Mesenchymal stem cell (in vitro differentiated cells and primary cell): ENCODE measurements at regions not wholly inside any gene's neighbourhood (a gene's known extent, or its start where the extent isn't known, plus 50 kb on each side); places are given as distances from the start of the nearest gene placed in this dataset.

ENCODE experiments used
- DNase-seq: peaks from one replicate; pipeline ENCODE4 v3.0.0-alpha.2; 2013
- H2AFZ ChIP-seq: one replicate; pipeline ENCODE4 v1.6.1; 2013; ENCODE audit warnings: low read depth, mild to moderate bottlenecking, control low read depth, inconsistent platforms, low read length, moderate library complexity
- H2AK5ac ChIP-seq: 2 replicates; pipeline ENCODE4 v1.6.1; 2013; ENCODE audit warnings: low read length, moderate library complexity, mild to moderate bottlenecking, inconsistent platforms; ENCODE audit not compliant: severe bottlenecking
- H2BK120ac ChIP-seq: one replicate; pipeline ENCODE4 v1.6.1; 2013; ENCODE audit warnings: low read depth, mild to moderate bottlenecking, inconsistent platforms, low read length, moderate library complexity
- H2BK12ac ChIP-seq, 2 experiments: one replicate each; pipeline ENCODE4 v1.6.1; 2013; ENCODE audit warnings: inconsistent platforms in 2 of 2, low read length in 2 of 2, mild to moderate bottlenecking in 2 of 2, moderate library complexity in 2 of 2, control low read depth in 1 of 2
- H2BK15ac ChIP-seq: one replicate; pipeline ENCODE4 v1.6.1; 2013; ENCODE audit warnings: mild to moderate bottlenecking, low read depth, inconsistent platforms; ENCODE audit not compliant: poor library complexity, severe bottlenecking
- H2BK5ac ChIP-seq: 2 replicates; pipeline ENCODE4 v1.6.1; 2013; ENCODE audit warnings: low read depth, mild to moderate bottlenecking, low read length, control low read depth, inconsistent platforms; ENCODE audit not compliant: poor library complexity, severe bottlenecking
- H3K14ac ChIP-seq, 2 experiments: one replicate each; pipeline ENCODE4 v1.6.1; 2013; ENCODE audit warnings: inconsistent platforms in 2 of 2, low read length in 2 of 2, control low read depth in 1 of 2, mild to moderate bottlenecking in 1 of 2, moderate library complexity in 1 of 2
- H3K18ac ChIP-seq, 2 experiments: one replicate each; pipeline ENCODE4 v1.6.1; 2013; ENCODE audit warnings: inconsistent platforms in 2 of 2, low read length in 2 of 2, control low read depth in 1 of 2, low read depth in 1 of 2, mild to moderate bottlenecking in 1 of 2
- H3K23ac ChIP-seq, 2 experiments: one replicate each; pipeline ENCODE4 v1.6.1; 2013; ENCODE audit warnings: inconsistent platforms in 2 of 2, low read length in 2 of 2, mild to moderate bottlenecking in 2 of 2, moderate library complexity in 2 of 2, control low read depth in 1 of 2
- H3K27ac ChIP-seq: 2 replicates; pipeline ENCODE4 v1.5.1; 2013; ENCODE audit warnings: mild to moderate bottlenecking, moderate library complexity, low read length, control low read depth, inconsistent platforms; ENCODE audit not compliant: poor library complexity, severe bottlenecking
- H3K27me3 ChIP-seq, 2 experiments: 2 replicates each; pipeline versions ENCODE4 v1.6.1 to v1.7.0; 2013; ENCODE audit warnings: low read length in 2 of 2, mild to moderate bottlenecking in 2 of 2, moderate library complexity in 2 of 2, control low read depth in 1 of 2, inconsistent platforms in 1 of 2; ENCODE audit not compliant: control insufficient read depth in 1 of 2, insufficient read depth in 1 of 2
- H3K36me3 ChIP-seq, 2 experiments: 2 replicates each; pipeline versions ENCODE4 v1.6.1 to v1.7.0; 2013; ENCODE audit warnings: low read length in 2 of 2, control low read depth in 1 of 2, inconsistent platforms in 1 of 2, low read depth in 1 of 2, mild to moderate bottlenecking in 1 of 2; ENCODE audit not compliant: insufficient read depth in 2 of 2, control insufficient read depth in 1 of 2
- H3K4ac ChIP-seq, 2 experiments: one replicate each; pipeline ENCODE4 v1.6.1; 2013; ENCODE audit warnings: inconsistent platforms in 2 of 2, low read length in 2 of 2, mild to moderate bottlenecking in 2 of 2, moderate library complexity in 2 of 2, control low read depth in 1 of 2, low read depth in 1 of 2
- H3K4me1 ChIP-seq: 2 replicates; pipeline ENCODE4 v1.6.1; 2013; ENCODE audit warnings: low read depth, low read length, control low read depth; ENCODE audit not compliant: control insufficient read depth, insufficient read depth
- H3K4me2 ChIP-seq: 2 replicates; pipeline ENCODE4 v1.6.1; 2013; ENCODE audit warnings: low read length, mild to moderate bottlenecking, inconsistent platforms; ENCODE audit not compliant: poor library complexity, severe bottlenecking
- H3K4me3 ChIP-seq, 2 experiments: 2 replicates each; pipeline versions ENCODE4 v1.5.1 to v1.7.0; 2013; ENCODE audit warnings: low read length in 2 of 2, mild to moderate bottlenecking in 2 of 2, control low read depth in 1 of 2, low read depth in 1 of 2; ENCODE audit not compliant: insufficient read depth in 1 of 2
- H3K79me1 ChIP-seq: replicated peaks from 2 replicates; pipeline ENCODE4 v1.6.1; 2013; ENCODE audit warnings: mild to moderate bottlenecking, control low read depth, low read length, inconsistent platforms; ENCODE audit not compliant: poor library complexity, severe bottlenecking
- H3K9ac ChIP-seq: 2 replicates; pipeline ENCODE4 v1.7.0; 2013; ENCODE audit warnings: mild to moderate bottlenecking, low read length, moderate library complexity
- H3K9me3 ChIP-seq: 2 replicates; pipeline ENCODE4 v1.7.0; 2013; ENCODE audit warnings: mild to moderate bottlenecking, low read length; ENCODE audit not compliant: control insufficient read depth
- H4K8ac ChIP-seq: one replicate; pipeline ENCODE4 v1.6.1; 2013; ENCODE audit warnings: inconsistent platforms, mild to moderate bottlenecking, low read length, moderate library complexity
- H4K91ac ChIP-seq: one replicate; pipeline ENCODE4 v1.6.1; 2013; ENCODE audit warnings: mild to moderate bottlenecking, low read length, inconsistent platforms
- WGBS: methylation state at CpG from one replicate; pipeline ENCODE4 v1.1.7; 2013; ENCODE audit warnings: mixed read lengths; 5-methylcytosine and 5-hydroxymethylcytosine counted together

GRCh38 chr10:29869593-29869992 is 189.8 kb downstream of the JCAD start:
- Histone ChIP-seq H3K4me3 (no peak overlapping the region), H4K8ac (no peak overlapping the region), H3K9ac (no peak overlapping the region), H3K27ac (no peak overlapping the region), H3K4me1 (peaks cover 5% of the 10 kb centered on the region), H3K4ac (no peak overlapping the region), H3K14ac (no peak overlapping the region), H2BK12ac (no peak overlapping the region), H4K91ac (no peak overlapping the region), H3K79me1 (no peaks in the 10 kb centered on the region), H3K23ac (no peak overlapping the region), H2BK5ac (no peak overlapping the region), H3K36me3 (no peaks in the 10 kb centered on the region), H2AFZ (no peak overlapping the region), H3K18ac (no peak overlapping the region), H3K4me2 (no peak overlapping the region), H3K27me3 (peaks cover 0 to 75% of the 10 kb centered on the region in 2 experiments), H2BK15ac (no peak overlapping the region), H2BK120ac (no peak overlapping the region), H3K9me3 (no peaks in the 10 kb centered on the region), H2AK5ac (no peak overlapping the region)
- peak; percentile 62 for DNase-seq
- 70% methylated on average over 6 of the region's 6 CpGs for WGBS

- no peak overlapping the region for H3K4me3 ChIP-seq
- peak overlapping the region; percentile 55 for H2AK5ac ChIP-seq
- no peak overlapping the region for H3K4ac ChIP-seq
- peaks cover 13% of the 10 kb centered on the region for H3K4me1 ChIP-seq
- H3K4me2 ChIP-seq = no peak overlapping the region
- no peaks in the 10 kb centered on the region for H3K79me1 ChIP-seq
- no peak overlapping the region for H2AFZ ChIP-seq
- no peak for DNase-seq
- no peaks in the 10 kb centered on the region for H3K36me3 ChIP-seq
- no peak overlapping the region for H2BK5ac ChIP-seq
- no peak overlapping the region for H2BK120ac ChIP-seq
- no peak overlapping the region for H2BK15ac ChIP-seq
- H3K27me3 ChIP-seq = peaks cover 0 to 57% of the 10 kb centered on the region in 2 experiments
- no peak overlapping the region for H2BK12ac ChIP-seq
- no peaks in the 10 kb centered on the region for H3K9me3 ChIP-seq
- peak overlapping the region in 1 of 2 experiments; percentile 29 for H3K18ac ChIP-seq
- H3K9ac ChIP-seq = no peak overlapping the region
- H3K23ac ChIP-seq = no peak overlapping the region
- H3K27ac ChIP-seq = peak overlapping the region; percentile 67
- no peak overlapping the region for H4K91ac ChIP-seq
- no peak overlapping the region for H4K8ac ChIP-seq
- 72% methylated on average over 2 of the region's 2 CpGs for WGBS
- no peak overlapping the region for H3K14ac ChIP-seq
Measured at GRCh38 chr10:29866356-29866755, 193.0 kb downstream of the JCAD start.

- H2BK12ac ChIP-seq = peak overlapping the region; percentile 40 to 87
- H3K4me1 ChIP-seq = peaks cover 16% of the 10 kb centered on the region
- peak overlapping the region; percentile 63 for H2AK5ac ChIP-seq
- H3K4me2 ChIP-seq = no peak overlapping the region
- DNase-seq = peak; percentile 22
- H3K4ac ChIP-seq = peak overlapping the region; percentile 51 to 57
- peak overlapping the region; percentile 67 for H3K27ac ChIP-seq
- no peak overlapping the region for H4K8ac ChIP-seq
- H3K79me1 ChIP-seq = no peaks in the 10 kb centered on the region
- H2BK120ac ChIP-seq = no peak overlapping the region
- no peak overlapping the region for H2AFZ ChIP-seq
- H3K4me3 ChIP-seq = no peak overlapping the region
- peaks cover 0 to 53% of the 10 kb centered on the region in 2 experiments for H3K27me3 ChIP-seq
- WGBS = 65% methylated on average over 6 of the region's 6 CpGs
- H3K23ac ChIP-seq = no peak overlapping the region
- H3K18ac ChIP-seq = peak overlapping the region; percentile 29 to 63
- H3K9me3 ChIP-seq = no peaks in the 10 kb centered on the region
- no peaks in the 10 kb centered on the region for H3K36me3 ChIP-seq
- H4K91ac ChIP-seq = no peak overlapping the region
- no peak overlapping the region for H3K14ac ChIP-seq
- H2BK5ac ChIP-seq = no peak overlapping the region
- H2BK15ac ChIP-seq = no peak overlapping the region
- H3K9ac ChIP-seq = no peak overlapping the region
Measured at GRCh38 chr10:29865700-29866355, 193.6 kb downstream of the JCAD start.

- Histone ChIP-seq H4K91ac (peak overlapping the region; percentile 62), H2BK15ac (no peak overlapping the region), H3K4me1 (peaks cover 22% of the 10 kb centered on the region), H3K9ac (no peak overlapping the region), H2BK120ac (peak overlapping the region; percentile 39), H3K9me3 (no peaks in the 10 kb centered on the region), H3K27me3 (peaks cover 0 to 37% of the 10 kb centered on the region in 2 experiments), H2AFZ (no peak overlapping the region), H2BK12ac (peak overlapping the region; percentile 33 to 94), H3K23ac (no peak overlapping the region), H3K18ac (peak overlapping the region in 1 of 2 experiments; percentile 72), H3K4me3 (peak overlapping the region in 1 of 2 experiments; percentile 15), H4K8ac (no peak overlapping the region), H2AK5ac (peak overlapping the region; percentile 90), H3K79me1 (no peaks in the 10 kb centered on the region), H3K36me3 (no peaks in the 10 kb centered on the region), H3K4ac (no peak overlapping the region), H2BK5ac (peak overlapping the region; percentile 33), H3K27ac (peak overlapping the region; percentile 84), H3K14ac (no peak overlapping the region), H3K4me2 (no peak overlapping the region)
- peak; percentile 59 for DNase-seq
- WGBS = 63% methylated on average over 4 of the region's 4 CpGs
Measured at GRCh38 chr10:29862923-29863614, 196.3 kb downstream of the JCAD start.
